GM20431 (cell line): ENCODE measurements at regions not wholly inside any gene's neighbourhood (a gene's known extent, or its start where the extent isn't known, plus 50 kb on each side); places are given as distances from the start of the nearest gene placed in this dataset.
"Not testable (repeated sequence)": the region's sequence is repeated elsewhere in the genome, so short reads cannot be mapped to it uniquely, and the experiment has no call there.

Experiments
- in situ Hi-C: fragments of 300-500 bp; cut with MseI, MboI; formaldehyde crosslinking; loops from one replicate; pipeline ENCODE4 v1.15.0; 2020; ENCODE audit warnings: low sequenced_read_pairs; ENCODE audit not compliant: unreplicated experiment

- in situ Hi-C loops: no loop called here
These were observed 116.5 kb downstream of the MRPL39 start for GRCh38 chr21:25490742-25491141.

GRCh38 chr21:25489673-25490072, 117.6 kb downstream of the MRPL39 start:
- in situ Hi-C loops: no loop called here

- in situ Hi-C loops: no loop called here
These were observed 120.2 kb downstream of the MRPL39 start for GRCh38 chr21:25487046-25487594.

- in situ Hi-C loops: no loop called here
These were observed 121.4 kb downstream of the MRPL39 start for GRCh38 chr21:25485914-25486313.

GRCh38 chr21:25467896-25468295, 139.4 kb downstream of the MRPL39 start:
- in situ Hi-C loops: no loop called here

- in situ Hi-C loops: not testable (repeated sequence)
These were observed 140.2 kb downstream of the MRPL39 start for GRCh38 chr21:25467071-25467470.

GRCh38 chr21:25466470-25466869, 140.8 kb downstream of the MRPL39 start:
- in situ Hi-C loops: no loop called here

- in situ Hi-C loops: no loop called here
These were observed 142.0 kb downstream of the MRPL39 start for GRCh38 chr21:25465263-25465662.

- in situ Hi-C loops: no loop called here
These were observed 143.0 kb downstream of the MRPL39 start for GRCh38 chr21:25464275-25464674.

GRCh38 chr21:25462517-25462971, 144.7 kb downstream of the MRPL39 start:
- in situ Hi-C loops: no loop called here

GRCh38 chr21:25461725-25462124, 145.6 kb downstream of the MRPL39 start:
- in situ Hi-C loops: no loop called here

- in situ Hi-C loops: no loop called here
These were observed 147.3 kb downstream of the MRPL39 start for GRCh38 chr21:25459993-25460392.

- in situ Hi-C loops: no loop called here
These were observed 147.9 kb downstream of the MRPL39 start for GRCh38 chr21:25459365-25459764.

- in situ Hi-C loops: no loop called here
These were observed 148.8 kb downstream of the MRPL39 start for GRCh38 chr21:25458484-25458883.

GRCh38 chr21:25457946-25458345, 149.3 kb downstream of the MRPL39 start:
- in situ Hi-C loops: no loop called here

- in situ Hi-C loops: no loop called here
These were observed 149.9 kb downstream of the MRPL39 start for GRCh38 chr21:25457411-25457810.

- in situ Hi-C loops: no loop called here
These were observed 150.6 kb downstream of the MRPL39 start for GRCh38 chr21:25456672-25457071.

- in situ Hi-C loops: no loop called here
These were observed 153.8 kb downstream of the MRPL39 start for GRCh38 chr21:25453524-25453923.

GRCh38 chr21:25449950-25450349, 157.3 kb downstream of the MRPL39 start:
- in situ Hi-C loops: no loop called here

GRCh38 chr21:25441835-25442234, 165.4 kb downstream of the MRPL39 start:
- in situ Hi-C loops: no loop called here

GRCh38 chr21:25437465-25437864, 169.8 kb downstream of the MRPL39 start:
- in situ Hi-C loops: not testable (repeated sequence)

GRCh38 chr21:25428537-25428936, 178.7 kb downstream of the MRPL39 start:
- in situ Hi-C loops: no loop called here
